IMR-90 (cell line): ENCODE measurements at regions not wholly inside any gene's neighbourhood (a gene's known extent, or its start where the extent isn't known, plus 50 kb on each side); places are given as distances from the start of the nearest gene placed in this dataset.

Source experiments
- CEBPB ChIP-seq: IDR thresholded peaks from 2 replicates; pipeline ENCODE4 v1.6.1; 2012; ENCODE audit warnings: low read depth, low read length, improper control_type of control experiment
- CHD1 ChIP-seq: IDR thresholded peaks from 2 replicates; pipeline ENCODE4 v1.6.1; 2012; ENCODE audit warnings: low read depth, low read length, improper control_type of control experiment
- MAFK ChIP-seq: IDR thresholded peaks from 2 replicates; pipeline ENCODE4 v1.6.1; 2012; ENCODE audit warnings: low read depth, low read length, improper control_type of control experiment
- MAZ ChIP-seq: IDR thresholded peaks from 2 replicates; pipeline ENCODE4 v1.6.1; 2012; ENCODE audit warnings: low read depth, mild to moderate bottlenecking, low read length, improper control_type of control experiment, moderate library complexity, borderline replicate concordance
- MXI1 ChIP-seq: IDR thresholded peaks from 2 replicates; pipeline ENCODE4 v1.6.1; 2012; ENCODE audit warnings: low read depth, mild to moderate bottlenecking, low read length, moderate library complexity, borderline replicate concordance
- POLR2A ChIP-seq: IDR thresholded peaks from 2 replicates; pipeline ENCODE4 v1.6.1; 2012; ENCODE audit warnings: mild to moderate bottlenecking, low read depth, low read length
- RFX5 ChIP-seq: IDR thresholded peaks from 2 replicates; pipeline ENCODE4 v1.8.0; 2012; ENCODE audit warnings: low read depth, mild to moderate bottlenecking, low read length, moderate library complexity
- SMC3 ChIP-seq: fragments of 150-350 bp; IDR thresholded peaks from 2 replicates; pipeline ENCODE4 v1.6.1; 2016; ENCODE audit warnings: low read depth, mild to moderate bottlenecking, antibody characterized with exemption, low read length, moderate library complexity
- TF ChIP-seq, protein P1 (sequence below): conservative IDR thresholded peaks from 2 replicates; pipeline ENCODE4 v1.5.1; 2012; ENCODE audit warnings: mild to moderate bottlenecking, low read depth, low read length, improper control_type of control experiment

DNA sequence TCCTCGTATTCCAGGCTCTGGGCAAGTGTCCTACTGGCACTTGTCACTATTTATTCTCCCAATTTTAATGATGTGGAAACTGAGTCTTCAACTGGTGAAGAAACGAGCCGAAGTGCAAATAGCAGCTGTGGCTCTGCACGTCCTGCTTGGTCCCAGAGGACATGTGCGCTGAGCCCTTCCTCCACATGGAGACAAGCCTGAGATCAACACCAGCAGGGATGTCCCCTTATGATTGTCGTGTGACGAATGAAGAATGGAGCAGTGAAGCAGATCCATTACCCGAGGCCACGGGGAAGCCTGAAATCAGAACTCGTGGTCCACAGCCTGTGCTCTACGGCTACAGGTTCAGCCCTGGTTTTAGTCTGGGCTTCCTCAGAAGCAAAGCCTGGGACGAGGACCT lies 61.0 kb downstream of the FOXL1 start:
- TF ChIP-seq, protein P1, sequence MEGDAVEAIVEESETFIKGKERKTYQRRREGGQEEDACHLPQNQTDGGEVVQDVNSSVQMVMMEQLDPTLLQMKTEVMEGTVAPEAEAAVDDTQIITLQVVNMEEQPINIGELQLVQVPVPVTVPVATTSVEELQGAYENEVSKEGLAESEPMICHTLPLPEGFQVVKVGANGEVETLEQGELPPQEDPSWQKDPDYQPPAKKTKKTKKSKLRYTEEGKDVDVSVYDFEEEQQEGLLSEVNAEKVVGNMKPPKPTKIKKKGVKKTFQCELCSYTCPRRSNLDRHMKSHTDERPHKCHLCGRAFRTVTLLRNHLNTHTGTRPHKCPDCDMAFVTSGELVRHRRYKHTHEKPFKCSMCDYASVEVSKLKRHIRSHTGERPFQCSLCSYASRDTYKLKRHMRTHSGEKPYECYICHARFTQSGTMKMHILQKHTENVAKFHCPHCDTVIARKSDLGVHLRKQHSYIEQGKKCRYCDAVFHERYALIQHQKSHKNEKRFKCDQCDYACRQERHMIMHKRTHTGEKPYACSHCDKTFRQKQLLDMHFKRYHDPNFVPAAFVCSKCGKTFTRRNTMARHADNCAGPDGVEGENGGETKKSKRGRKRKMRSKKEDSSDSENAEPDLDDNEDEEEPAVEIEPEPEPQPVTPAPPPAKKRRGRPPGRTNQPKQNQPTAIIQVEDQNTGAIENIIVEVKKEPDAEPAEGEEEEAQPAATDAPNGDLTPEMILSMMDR = no peak
- TF ChIP-seq MAFK = no peak
- no peak for TF ChIP-seq POLR2A
- no peak for TF ChIP-seq CHD1
- TF ChIP-seq MXI1 = no peak
- no peak for TF ChIP-seq SMC3
- no peak for TF ChIP-seq RFX5
- no peak for TF ChIP-seq MAZ
- TF ChIP-seq CEBPB = no peak
